ENCODE measurements at regions not wholly inside any gene's neighbourhood (a gene's known extent, or its start where the extent isn't known, plus 50 kb on each side); places are given as distances from the start of the nearest gene placed in this dataset.

- H3K36me3 ChIP-seq (ENCODE audit: control insufficient read depth, insufficient read depth, low read length), result no peaks in the 10 kb centered on the region
- no peak overlapping the region for H3K4me3 ChIP-seq (ENCODE audit: low read depth, low read length)
- DNase-seq (ENCODE audit: low read depth) (no peak), FAIRE-seq (no peak)
- TF ChIP-seq, protein P1, sequence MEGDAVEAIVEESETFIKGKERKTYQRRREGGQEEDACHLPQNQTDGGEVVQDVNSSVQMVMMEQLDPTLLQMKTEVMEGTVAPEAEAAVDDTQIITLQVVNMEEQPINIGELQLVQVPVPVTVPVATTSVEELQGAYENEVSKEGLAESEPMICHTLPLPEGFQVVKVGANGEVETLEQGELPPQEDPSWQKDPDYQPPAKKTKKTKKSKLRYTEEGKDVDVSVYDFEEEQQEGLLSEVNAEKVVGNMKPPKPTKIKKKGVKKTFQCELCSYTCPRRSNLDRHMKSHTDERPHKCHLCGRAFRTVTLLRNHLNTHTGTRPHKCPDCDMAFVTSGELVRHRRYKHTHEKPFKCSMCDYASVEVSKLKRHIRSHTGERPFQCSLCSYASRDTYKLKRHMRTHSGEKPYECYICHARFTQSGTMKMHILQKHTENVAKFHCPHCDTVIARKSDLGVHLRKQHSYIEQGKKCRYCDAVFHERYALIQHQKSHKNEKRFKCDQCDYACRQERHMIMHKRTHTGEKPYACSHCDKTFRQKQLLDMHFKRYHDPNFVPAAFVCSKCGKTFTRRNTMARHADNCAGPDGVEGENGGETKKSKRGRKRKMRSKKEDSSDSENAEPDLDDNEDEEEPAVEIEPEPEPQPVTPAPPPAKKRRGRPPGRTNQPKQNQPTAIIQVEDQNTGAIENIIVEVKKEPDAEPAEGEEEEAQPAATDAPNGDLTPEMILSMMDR (IDR thresholded peaks at IDR 0.05; ENCODE audit: insufficient read depth, low read length, severe bottlenecking), result no peak
- H3K27me3 ChIP-seq (ENCODE audit: control insufficient read depth, insufficient read depth, low read length), result peaks cover 5% of the 10 kb centered on the region
Observed at GRCh38 chr6:1510239-1510638, 99.5 kb upstream of the FOXC1 start.

DNA sequence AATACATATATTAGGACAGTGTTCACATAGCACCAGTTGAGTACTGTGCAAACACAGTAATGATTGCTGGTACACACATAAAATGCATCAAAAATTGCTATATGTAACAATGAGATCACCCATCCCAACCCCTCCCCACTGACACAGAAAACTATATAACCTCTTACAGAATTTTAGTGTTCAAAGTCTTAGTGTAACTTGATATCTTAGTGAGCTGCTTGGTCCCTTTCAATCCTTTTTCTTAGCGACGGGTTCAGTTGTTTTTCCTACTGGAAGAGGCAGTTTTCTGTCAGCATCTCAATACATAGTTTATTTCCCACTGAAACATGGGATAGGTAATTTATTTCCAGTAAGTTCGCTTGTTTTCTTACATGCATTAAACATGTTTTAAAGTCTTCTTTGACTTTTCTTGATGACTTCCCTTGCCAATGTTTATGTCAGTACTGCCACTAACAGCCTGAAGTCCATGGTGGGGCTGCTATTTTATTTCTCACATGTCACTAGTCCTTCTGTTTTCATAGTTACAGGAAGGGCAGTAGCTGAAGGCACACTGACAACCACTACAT lies 96.4 kb upstream of the FOXC1 start:
- H3K4me3 ChIP-seq (ENCODE audit: low read depth, low read length), result no peak overlapping the region
- FAIRE-seq (no peak), DNase-seq (ENCODE audit: low read depth) (no peak)
- no peaks in the 10 kb centered on the region for H3K36me3 ChIP-seq (ENCODE audit: control insufficient read depth, insufficient read depth, low read length)
- TF ChIP-seq, protein P1 (IDR thresholded peaks at IDR 0.05; ENCODE audit: insufficient read depth, low read length, severe bottlenecking), result no peak
- H3K27me3 ChIP-seq (ENCODE audit: control insufficient read depth, insufficient read depth, low read length), result peaks cover 4% of the 10 kb centered on the region

GRCh38 chr6:1514078-1514477 lies 95.6 kb upstream of the FOXC1 start:
- TF ChIP-seq, protein P1 (IDR thresholded peaks at IDR 0.05; ENCODE audit: insufficient read depth, low read length, severe bottlenecking), result no peak
- no peaks in the 10 kb centered on the region for H3K36me3 ChIP-seq (ENCODE audit: control insufficient read depth, insufficient read depth, low read length)
- H3K4me3 ChIP-seq (ENCODE audit: low read depth, low read length), result no peak overlapping the region
- FAIRE-seq (no peak), DNase-seq (ENCODE audit: low read depth) (no peak)
- peaks cover 4% of the 10 kb centered on the region for H3K27me3 ChIP-seq (ENCODE audit: control insufficient read depth, insufficient read depth, low read length)

GRCh38 chr6:1515280-1515679 lies 94.4 kb upstream of the FOXC1 start:
- DNase-seq (ENCODE audit: low read depth) (no peak), FAIRE-seq (no peak)
- TF ChIP-seq, protein P1 (IDR thresholded peaks at IDR 0.05; ENCODE audit: insufficient read depth, low read length, severe bottlenecking), result no peak
- Histone ChIP-seq H3K4me3 (ENCODE audit: low read depth, low read length) (no peak overlapping the region), H3K27me3 (ENCODE audit: control insufficient read depth, insufficient read depth, low read length) (peaks cover 4% of the 10 kb centered on the region), H3K36me3 (ENCODE audit: control insufficient read depth, insufficient read depth, low read length) (no peaks in the 10 kb centered on the region)

DNA sequence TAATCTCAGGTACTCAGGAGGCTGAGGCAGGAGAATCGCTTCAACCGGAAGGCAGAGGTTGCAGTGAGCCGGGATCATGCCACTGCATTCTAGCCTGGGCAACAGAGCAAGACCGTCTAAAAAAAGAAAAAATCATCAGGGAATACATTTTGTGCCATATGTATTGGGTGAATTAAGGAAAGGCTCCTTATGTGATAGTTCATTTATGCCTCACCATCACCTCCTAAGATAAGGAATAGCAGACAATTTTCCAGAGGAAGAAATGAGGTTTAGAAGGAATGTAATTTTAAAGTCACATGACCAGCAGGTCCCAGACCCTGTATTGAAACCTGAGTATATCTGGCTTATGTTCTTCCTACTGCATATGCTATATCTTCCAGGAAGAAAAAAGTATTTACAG lies 93.9 kb upstream of the FOXC1 start:
- FAIRE-seq (no peak), DNase-seq (ENCODE audit: low read depth) (no peak)
- no peak overlapping the region for H3K4me3 ChIP-seq (ENCODE audit: low read depth, low read length)
- no peaks in the 10 kb centered on the region for H3K36me3 ChIP-seq (ENCODE audit: control insufficient read depth, insufficient read depth, low read length)
- TF ChIP-seq, protein P1 (IDR thresholded peaks at IDR 0.05; ENCODE audit: insufficient read depth, low read length, severe bottlenecking), result no peak
- peaks cover 4% of the 10 kb centered on the region for H3K27me3 ChIP-seq (ENCODE audit: control insufficient read depth, insufficient read depth, low read length)
